Body of pancreas (tissue), 4 donors: ENCODE measurements at regions not wholly inside any gene's neighbourhood (a gene's known extent, or its start where the extent isn't known, plus 50 kb on each side); places are given as distances from the start of the nearest gene placed in this dataset.

Source experiments
- POLR2A ChIP-seq, 3 donors: fragments of 450-650 bp; IDR thresholded peaks; one replicate each; pipeline ENCODE4 v1.6.1; 2016; ENCODE audit warnings: antibody characterized with exemption in 3 of 3, mild to moderate bottlenecking in 2 of 3
- TF ChIP-seq, protein P1 (sequence below), 7 experiments: fragments of 450-650 bp in 4 of 7; fragments of 200-600 bp in 3 of 7; sonication (generic) in 3 of 7; IDR thresholded peaks; one replicate each; pipeline ENCODE4 v1.5.1; 2016 to 2019; ENCODE audit warnings: antibody characterized with exemption in 7 of 7

DNA sequence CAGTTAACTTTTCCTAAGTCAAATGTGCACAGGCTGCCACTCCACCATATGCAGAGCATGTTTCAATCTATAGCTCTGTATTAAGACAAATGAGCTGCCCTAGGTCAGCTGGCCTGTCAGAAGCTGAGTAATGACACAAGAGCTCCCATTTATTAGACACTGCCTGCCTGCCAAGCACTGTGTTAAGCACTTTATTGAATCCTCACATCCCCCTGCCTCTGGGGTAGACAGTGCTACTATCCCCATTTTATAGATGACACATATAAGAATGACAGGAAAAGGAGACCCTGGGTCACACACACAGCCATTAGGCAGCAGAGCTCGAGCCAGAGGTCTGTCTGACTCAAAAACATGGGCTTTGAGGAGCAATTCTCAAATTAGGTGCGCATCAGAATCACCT is 179.8 kb upstream of the PDE1C start:
- TF ChIP-seq, protein P1, sequence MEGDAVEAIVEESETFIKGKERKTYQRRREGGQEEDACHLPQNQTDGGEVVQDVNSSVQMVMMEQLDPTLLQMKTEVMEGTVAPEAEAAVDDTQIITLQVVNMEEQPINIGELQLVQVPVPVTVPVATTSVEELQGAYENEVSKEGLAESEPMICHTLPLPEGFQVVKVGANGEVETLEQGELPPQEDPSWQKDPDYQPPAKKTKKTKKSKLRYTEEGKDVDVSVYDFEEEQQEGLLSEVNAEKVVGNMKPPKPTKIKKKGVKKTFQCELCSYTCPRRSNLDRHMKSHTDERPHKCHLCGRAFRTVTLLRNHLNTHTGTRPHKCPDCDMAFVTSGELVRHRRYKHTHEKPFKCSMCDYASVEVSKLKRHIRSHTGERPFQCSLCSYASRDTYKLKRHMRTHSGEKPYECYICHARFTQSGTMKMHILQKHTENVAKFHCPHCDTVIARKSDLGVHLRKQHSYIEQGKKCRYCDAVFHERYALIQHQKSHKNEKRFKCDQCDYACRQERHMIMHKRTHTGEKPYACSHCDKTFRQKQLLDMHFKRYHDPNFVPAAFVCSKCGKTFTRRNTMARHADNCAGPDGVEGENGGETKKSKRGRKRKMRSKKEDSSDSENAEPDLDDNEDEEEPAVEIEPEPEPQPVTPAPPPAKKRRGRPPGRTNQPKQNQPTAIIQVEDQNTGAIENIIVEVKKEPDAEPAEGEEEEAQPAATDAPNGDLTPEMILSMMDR (IDR thresholded peaks at IDR 0.05) = no peak
- TF ChIP-seq POLR2A (IDR thresholded peaks at IDR 0.05) = no peak
